GM12891 (cell line): ENCODE measurements at regions not wholly inside any gene's neighbourhood (a gene's known extent, or its start where the extent isn't known, plus 50 kb on each side); places are given as distances from the start of the nearest gene placed in this dataset.
"Not testable (repeated sequence)": the region's sequence is repeated elsewhere in the genome, so short reads cannot be mapped to it uniquely, and the experiment has no call there.

Source experiments
- DNase-seq: peaks from one replicate; pipeline ENCODE4 v3.0.0; 2011; ENCODE audit warnings: low spot score; ENCODE audit not compliant: insufficient read length
- FAIRE-seq: peaks from 2 replicates; lab custom pipeline; 2011; peaks lifted over from hg19 to GRCh38; lab: Jason Lieb, UNC
- PAX5 ChIP-seq: IDR thresholded peaks from 2 replicates; pipeline ENCODE4 v1.6.1; 2011; ENCODE audit warnings: low read length, moderate library complexity, mild to moderate bottlenecking; ENCODE audit not compliant: insufficient read depth, severe bottlenecking
- POLR2A ChIP-seq: IDR thresholded peaks from 2 replicates; pipeline ENCODE4 v1.6.1; 2011; ENCODE audit warnings: low read depth, low read length, control low read depth
- POLR2AphosphoS5 ChIP-seq: IDR thresholded peaks from 2 replicates; pipeline ENCODE4 v1.6.1; 2011; ENCODE audit warnings: low read depth, low read length, control low read depth
- POU2F2 ChIP-seq: IDR thresholded peaks from 2 replicates; pipeline ENCODE4 v1.6.1; 2011; ENCODE audit warnings: low read depth, mild to moderate bottlenecking, control low read depth, low read length, moderate library complexity
- SPI1 ChIP-seq: IDR thresholded peaks from 2 replicates; pipeline ENCODE4 v1.6.1; 2011; ENCODE audit warnings: low read depth, low read length, control low read depth
- TAF1 ChIP-seq: IDR thresholded peaks from 2 replicates; pipeline ENCODE4 v1.6.1; 2011; ENCODE audit warnings: low read depth, low read length, control low read depth

GRCh38 chr5:2534970-2535369 lies 216.5 kb downstream of the IRX2 start:
- FAIRE-seq = no peak
- DNase-seq = no peak
- TF ChIP-seq TAF1 = no peak
- TF ChIP-seq POLR2AphosphoS5 = no peak
- no peak for TF ChIP-seq SPI1
- no peak for TF ChIP-seq PAX5
- TF ChIP-seq POLR2A = no peak
- no peak for TF ChIP-seq POU2F2

DNA sequence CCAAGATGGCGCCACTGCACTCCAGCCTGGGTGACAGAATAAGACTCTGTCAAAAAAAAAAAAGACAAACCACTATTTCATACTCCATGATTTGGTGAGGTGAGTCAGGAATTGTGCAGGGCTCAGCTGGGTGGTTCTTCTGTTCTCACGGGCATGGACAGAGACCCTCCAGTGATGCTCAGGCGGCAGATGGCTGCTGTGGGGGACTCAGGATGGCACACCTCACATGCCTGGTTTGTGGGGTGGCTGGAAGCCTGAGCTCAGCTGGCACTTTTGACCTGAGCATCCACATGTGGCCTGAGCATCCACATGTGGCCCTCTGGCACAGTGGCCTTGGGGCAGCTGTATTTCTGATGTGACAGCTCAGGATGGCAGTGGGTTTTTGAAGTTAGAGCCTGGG lies 217.2 kb downstream of the IRX2 start:
- TF ChIP-seq SPI1 (no peak), POLR2A (no peak), POU2F2 (no peak), TAF1 (no peak), POLR2AphosphoS5 (no peak), PAX5 (no peak)
- FAIRE-seq (no peak), DNase-seq (no peak)

DNA sequence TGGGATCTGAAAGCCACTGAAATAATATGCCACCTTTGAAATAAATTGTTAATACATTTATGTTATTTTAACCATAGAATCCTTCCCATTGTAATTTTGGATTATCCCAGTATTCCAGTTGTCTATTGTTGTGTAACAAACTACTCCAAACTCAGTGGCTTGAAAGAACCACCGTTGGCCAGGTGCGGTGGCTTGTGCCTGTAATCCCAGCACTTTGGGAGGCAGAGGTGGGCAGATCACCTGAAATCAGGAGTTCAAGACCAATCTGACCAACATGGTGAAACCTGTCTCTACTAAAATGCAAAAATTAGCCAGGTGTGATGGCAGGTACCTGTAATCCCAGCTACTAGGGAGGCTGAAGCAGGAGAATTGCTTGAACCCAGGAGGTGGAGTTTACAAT lies 217.6 kb downstream of the IRX2 start:
- not testable (repeated sequence) for FAIRE-seq

GRCh38 chr5:2532809-2533208 lies 218.7 kb downstream of the IRX2 start:
- DNase-seq = no peak
- FAIRE-seq = no peak

More for the DNA sequence above, 217.6 kb downstream of the IRX2 start:
- not testable (repeated sequence) for DNase-seq

DNA sequence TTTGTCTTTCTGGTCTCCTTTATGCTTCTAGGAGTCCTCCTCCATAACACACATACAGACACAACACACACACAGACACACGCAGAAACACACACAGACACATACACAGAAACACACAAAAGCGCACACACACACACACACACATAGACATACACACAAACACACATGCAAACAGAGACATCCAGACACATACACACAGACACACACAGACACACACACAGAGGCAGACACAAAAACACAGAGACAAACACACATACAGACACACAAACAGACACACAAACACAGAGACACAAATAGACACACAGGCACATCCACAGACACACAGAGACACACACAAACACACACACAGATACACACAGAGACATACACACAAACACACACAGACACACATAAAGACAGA lies 220.2 kb downstream of the IRX2 start:
- TF ChIP-seq TAF1 (no peak), POLR2A (no peak), POLR2AphosphoS5 (no peak), SPI1 (no peak), POU2F2 (no peak), PAX5 (no peak)
- DNase-seq (no peak), FAIRE-seq (no peak)

More at GRCh38 chr5:2532809-2533208, 218.7 kb downstream of the IRX2 start:
- TF ChIP-seq POLR2A (no peak), POLR2AphosphoS5 (no peak), SPI1 (no peak), PAX5 (no peak), TAF1 (no peak), POU2F2 (no peak)

- TF ChIP-seq POLR2AphosphoS5 (no peak), POLR2A (no peak), TAF1 (no peak), POU2F2 (no peak), SPI1 (no peak), PAX5 (no peak)
Measured at GRCh38 chr5:2530609-2531008, 220.9 kb downstream of the IRX2 start.

GRCh38 chr5:2529371-2530092 lies 221.9 kb downstream of the IRX2 start:
- TF ChIP-seq TAF1 (no peak), SPI1 (no peak), POU2F2 (no peak), PAX5 (no peak), POLR2A (no peak), POLR2AphosphoS5 (no peak)
- FAIRE-seq (no peak), DNase-seq (no peak)

More at GRCh38 chr5:2530609-2531008, 220.9 kb downstream of the IRX2 start:
- FAIRE-seq (no peak), DNase-seq (no peak)

DNA sequence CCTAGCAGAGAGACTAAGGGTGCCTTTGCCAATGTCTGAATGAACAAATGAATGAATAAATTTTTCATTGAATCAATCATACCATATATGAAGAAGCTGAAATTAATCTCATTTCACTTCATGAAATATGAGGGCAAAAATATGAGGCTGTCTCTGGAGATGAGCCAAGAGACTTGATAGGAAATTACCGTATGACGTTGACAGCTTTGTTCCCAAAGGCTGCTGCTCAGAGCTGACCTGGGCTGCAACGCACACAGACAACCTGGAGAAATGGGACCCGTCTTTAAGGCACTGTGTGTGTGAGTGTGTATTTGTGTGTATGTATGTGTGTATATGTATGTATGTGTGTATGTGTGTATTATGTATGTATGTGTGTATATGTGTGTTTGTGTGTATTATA lies 226.1 kb downstream of the IRX2 start:
- DNase-seq (no peak), FAIRE-seq (no peak)
- no peak for TF ChIP-seq SPI1
- no peak for TF ChIP-seq PAX5
- no peak for TF ChIP-seq TAF1
- TF ChIP-seq POLR2A = no peak
- no peak for TF ChIP-seq POLR2AphosphoS5
- no peak for TF ChIP-seq POU2F2

GRCh38 chr5:2524620-2525019 lies 226.9 kb downstream of the IRX2 start:
- FAIRE-seq (no peak), DNase-seq (no peak)
- TF ChIP-seq PAX5 (no peak), POLR2AphosphoS5 (no peak), SPI1 (no peak)

GRCh38 chr5:2523180-2523579 lies 228.3 kb downstream of the IRX2 start:
- DNase-seq (no peak), FAIRE-seq (no peak)
- no peak for TF ChIP-seq POLR2A
- TF ChIP-seq POLR2AphosphoS5 = no peak
- TF ChIP-seq POU2F2 = no peak
- TF ChIP-seq TAF1 = no peak
- TF ChIP-seq PAX5 = no peak
- no peak for TF ChIP-seq SPI1
